Brain microvascular endothelial cell (primary cell): ENCODE measurements at regions not wholly inside any gene's neighbourhood (a gene's known extent, or its start where the extent isn't known, plus 50 kb on each side); places are given as distances from the start of the nearest gene placed in this dataset.
"Not testable (repeated sequence)": the region's sequence is repeated elsewhere in the genome, so short reads cannot be mapped to it uniquely, and the experiment has no call there.

ENCODE experiments used
- DNase-seq: peaks from one replicate; pipeline ENCODE4 v3.0.0-alpha.2; 2020
- H3K27ac ChIP-seq: fragments of 250-450 bp; sonication (Bioruptor Pico); 2 replicates; pipeline ENCODE4 v1.5.1; 2020; ENCODE audit warnings: mild to moderate bottlenecking, moderate library complexity
- H3K27me3 ChIP-seq: fragments of 250-450 bp; sonication (Bioruptor Pico); replicated peaks from 2 replicates; pipeline ENCODE4 v1.5.1; 2020; ENCODE audit warnings: mild to moderate bottlenecking
- H3K36me3 ChIP-seq: fragments of 250-450 bp; sonication (Bioruptor Pico); replicated peaks from 2 replicates; pipeline ENCODE4 v1.5.1; 2020; ENCODE audit warnings: mild to moderate bottlenecking
- H3K4me3 ChIP-seq: 2 replicates; pipeline ENCODE4 v1.5.1; 2011; ENCODE audit warnings: low read depth, mild to moderate bottlenecking, control low read depth, low read length, moderate library complexity
- CTCF ChIP-seq: IDR thresholded peaks from 2 replicates; pipeline ENCODE4 v1.5.1; 2011; ENCODE audit warnings: low read depth, mild to moderate bottlenecking, moderate library complexity, low read length, control low read depth, inconsistent platforms; ENCODE audit errors: missing control alignments
- in situ Hi-C: cut with HindIII; loops from 2 replicates; pipeline ENCODE4 v1.10.0; 2017; ENCODE audit warnings: low sequenced_read_pairs, low pct_ligation_motif_present

DNA sequence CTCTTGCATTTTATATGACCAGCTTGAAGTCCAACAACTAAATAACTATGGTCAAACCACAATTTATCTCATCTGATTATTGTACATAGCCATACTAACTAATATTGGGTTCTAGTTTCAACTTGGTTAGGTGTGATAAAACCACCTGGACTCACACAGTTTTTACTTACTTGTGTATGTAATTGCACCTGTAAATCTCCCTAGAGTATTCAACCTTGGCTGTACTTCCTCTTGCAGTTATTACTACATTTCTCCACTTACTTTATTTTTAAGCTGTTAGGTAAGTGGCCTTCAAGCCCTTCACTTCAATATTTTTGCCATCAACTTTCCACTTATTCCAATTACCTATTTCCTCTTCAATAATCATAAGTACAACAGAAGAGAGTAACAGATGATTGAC, 115.8 kb upstream of the ANKRD50 start:
- in situ Hi-C loops = no loop called here
- no peak for DNase-seq

DNA sequence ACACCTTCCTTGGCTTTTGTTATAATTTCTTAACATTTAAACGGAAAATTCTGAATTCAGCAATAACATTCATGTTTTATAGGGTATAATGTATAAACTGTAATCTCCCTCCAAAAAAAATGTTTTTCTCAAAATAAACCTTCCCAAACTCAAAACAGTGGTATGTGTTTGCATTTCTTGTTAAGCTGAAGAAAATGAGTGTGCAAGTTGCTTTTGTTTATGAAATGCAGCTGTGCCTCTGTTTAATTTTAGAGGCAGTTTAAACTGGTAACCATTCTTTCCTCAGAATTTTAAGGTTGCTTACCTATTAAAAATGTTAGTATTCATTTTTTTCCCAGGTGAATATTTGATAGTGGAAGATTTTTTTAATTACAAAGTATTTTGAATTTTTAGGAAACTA, 105.0 kb upstream of the ANKRD50 start:
- no peak for DNase-seq
- no peaks in the 10 kb centered on the region for H3K27me3 ChIP-seq
- in situ Hi-C loops = no loop called here
- no peak for TF ChIP-seq CTCF
- H3K4me3 ChIP-seq = no peak overlapping the region
- H3K27ac ChIP-seq = no peak overlapping the region
- H3K36me3 ChIP-seq = no peaks in the 10 kb centered on the region

More for the DNA sequence above, 115.8 kb upstream of the ANKRD50 start:
- Histone ChIP-seq H3K27me3 (no peaks in the 10 kb centered on the region), H3K4me3 (no peak overlapping the region), H3K27ac (no peak overlapping the region), H3K36me3 (no peaks in the 10 kb centered on the region)
- no peak for TF ChIP-seq CTCF

GRCh38 chr4:124812203-124812602, 99.7 kb upstream of the ANKRD50 start:
- H3K27me3 ChIP-seq, H3K36me3 ChIP-seq, in situ Hi-C loops, DNase-seq, H3K4me3 ChIP-seq, H3K27ac ChIP-seq: not testable (repeated sequence)

GRCh38 chr4:124810827-124811226, 98.3 kb upstream of the ANKRD50 start:
- no peak for DNase-seq
- in situ Hi-C loops = no loop called here
- no peak for TF ChIP-seq CTCF
- H3K4me3 ChIP-seq = no peak overlapping the region
- no peaks in the 10 kb centered on the region for H3K27me3 ChIP-seq
- H3K36me3 ChIP-seq = no peaks in the 10 kb centered on the region
- H3K27ac ChIP-seq = no peak overlapping the region

- no peak for TF ChIP-seq CTCF
- in situ Hi-C loops = no loop called here
- H3K27ac ChIP-seq = no peak overlapping the region
- no peaks in the 10 kb centered on the region for H3K36me3 ChIP-seq
- no peaks in the 10 kb centered on the region for H3K27me3 ChIP-seq
- no peak for DNase-seq
- no peak overlapping the region for H3K4me3 ChIP-seq
These were observed 94.9 kb upstream of the ANKRD50 start for GRCh38 chr4:124807421-124807820.

- Histone ChIP-seq H3K4me3 (no peak overlapping the region), H3K36me3 (no peaks in the 10 kb centered on the region), H3K27me3 (no peaks in the 10 kb centered on the region), H3K27ac (no peak overlapping the region)
- in situ Hi-C loops = no loop called here
- no peak for TF ChIP-seq CTCF
- no peak for DNase-seq
These were observed 93.9 kb upstream of the ANKRD50 start for GRCh38 chr4:124806403-124806802.

DNA sequence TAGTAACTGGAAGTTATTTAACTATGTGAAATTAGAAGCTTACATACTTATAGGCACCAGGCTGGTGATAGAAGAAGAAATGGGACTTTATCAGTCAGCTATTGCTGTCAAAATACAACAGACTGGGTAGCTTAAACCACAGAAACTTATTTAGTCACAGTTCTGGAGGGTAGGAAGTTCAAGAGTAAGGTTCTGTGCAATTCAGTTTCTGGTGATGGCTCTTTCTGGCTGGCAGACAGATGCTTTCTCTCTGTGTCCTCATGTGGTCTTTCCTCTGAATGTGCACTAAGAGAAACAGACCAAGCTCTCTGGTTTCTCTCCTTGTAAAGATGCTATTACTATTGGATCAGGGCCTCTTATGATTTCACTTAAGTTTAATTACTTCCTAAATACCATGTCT, 92.1 kb upstream of the ANKRD50 start:
- no peak overlapping the region for H3K4me3 ChIP-seq
- H3K36me3 ChIP-seq = no peaks in the 10 kb centered on the region
- DNase-seq = no peak
- in situ Hi-C loops = no loop called here
- TF ChIP-seq CTCF = no peak
- no peaks in the 10 kb centered on the region for H3K27me3 ChIP-seq
- H3K27ac ChIP-seq = no peak overlapping the region
